ENCODE measurements at regions not wholly inside any gene's neighbourhood (a gene's known extent, or its start where the extent isn't known, plus 50 kb on each side); places are given as distances from the start of the nearest gene placed in this dataset.

- no peak for DNase-seq
- no peaks in the 10 kb centered on the region for H3K27me3 ChIP-seq
- intact Hi-C loops (cut with DNase I; ENCODE audit: low total_unique reads): no loop called here
- no peak overlapping the region for H3K27ac ChIP-seq
- no peaks in the 10 kb centered on the region for H3K36me3 ChIP-seq
- no peak for TF ChIP-seq CTCF (IDR thresholded peaks at IDR 0.05)
- H3K4me1 ChIP-seq: no peaks in the 10 kb centered on the region
- no peak overlapping the region for H3K4me3 ChIP-seq
- no peaks in the 10 kb centered on the region for H3K9me3 ChIP-seq
Measured at GRCh38 chr2:39587168-39587567, 78.5 kb upstream of the TMEM178A start.

GRCh38 chr2:39587641-39588040, 78.1 kb upstream of the TMEM178A start:
- Histone ChIP-seq H3K4me3 (no peak overlapping the region), H3K9me3 (no peaks in the 10 kb centered on the region), H3K27me3 (no peaks in the 10 kb centered on the region), H3K27ac (no peak overlapping the region), H3K36me3 (no peaks in the 10 kb centered on the region), H3K4me1 (no peaks in the 10 kb centered on the region)
- TF ChIP-seq CTCF (IDR thresholded peaks at IDR 0.05): no peak
- DNase-seq: no peak
- intact Hi-C loops (cut with DNase I; ENCODE audit: low total_unique reads): no loop called here

- DNase-seq: no peak
- no peak overlapping the region for H3K4me3 ChIP-seq
- H3K27me3 ChIP-seq: no peaks in the 10 kb centered on the region
- H3K4me1 ChIP-seq: peaks cover 0 to 3% (median 0%) of the 10 kb centered on the region in 4 donors
- intact Hi-C loops (cut with DNase I; ENCODE audit: low total_unique reads): no loop called here
- no peaks in the 10 kb centered on the region for H3K9me3 ChIP-seq
- H3K36me3 ChIP-seq: no peaks in the 10 kb centered on the region
- no peak overlapping the region for H3K27ac ChIP-seq
- TF ChIP-seq CTCF (IDR thresholded peaks at IDR 0.05): peak; percentile 55 to 61
Measured at GRCh38 chr2:39593439-39594393, 72.0 kb upstream of the TMEM178A start.

- Histone ChIP-seq H3K4me1 (peaks cover 0 to 3% (median 0%) of the 10 kb centered on the region in 4 donors), H3K36me3 (no peaks in the 10 kb centered on the region), H3K27ac (no peak overlapping the region), H3K4me3 (no peak overlapping the region), H3K27me3 (no peaks in the 10 kb centered on the region), H3K9me3 (no peaks in the 10 kb centered on the region)
- DNase-seq: no peak
- intact Hi-C loops (cut with DNase I; ENCODE audit: low total_unique reads): no loop called here
- TF ChIP-seq CTCF (IDR thresholded peaks at IDR 0.05): no peak
Measured at GRCh38 chr2:39595116-39595515, 70.6 kb upstream of the TMEM178A start.

GRCh38 chr2:39597314-39597713, 68.4 kb upstream of the TMEM178A start:
- Histone ChIP-seq H3K27ac (no peak overlapping the region), H3K27me3 (no peaks in the 10 kb centered on the region), H3K4me3 (no peak overlapping the region), H3K36me3 (no peaks in the 10 kb centered on the region), H3K9me3 (no peaks in the 10 kb centered on the region), H3K4me1 (peaks cover 0 to 3% (median 0%) of the 10 kb centered on the region in 4 donors)
- no peak for TF ChIP-seq CTCF (IDR thresholded peaks at IDR 0.05)
- DNase-seq: no peak
- intact Hi-C loops (cut with DNase I; ENCODE audit: low total_unique reads): no loop called here
